ENCODE measurements at regions not wholly inside any gene's neighbourhood (a gene's known extent, or its start where the extent isn't known, plus 50 kb on each side); places are given as distances from the start of the nearest gene placed in this dataset.
"Not testable (repeated sequence)": the region's sequence is repeated elsewhere in the genome, so short reads cannot be mapped to it uniquely, and the experiment has no call there.

- not testable (repeated sequence) for DNase-seq (ENCODE audit: low spot score)
Measured at GRCh38 chr6:78665819-78666218, 201.5 kb upstream of the IRAK1BP1 start.

- no peak for DNase-seq (ENCODE audit: low spot score)
Measured at GRCh38 chr6:78666764-78667163, 200.6 kb upstream of the IRAK1BP1 start.

GRCh38 chr6:78670156-78670555 is 197.2 kb upstream of the IRAK1BP1 start:
- DNase-seq (ENCODE audit: low spot score): no peak

GRCh38 chr6:78670802-78671201 is 196.5 kb upstream of the IRAK1BP1 start:
- no peak for DNase-seq (ENCODE audit: low spot score)

GRCh38 chr6:78676069-78677007 is 191.0 kb upstream of the IRAK1BP1 start:
- DNase-seq (ENCODE audit: low spot score): not testable (repeated sequence)

GRCh38 chr6:78688668-78689067 is 178.7 kb upstream of the IRAK1BP1 start:
- no peak for DNase-seq (ENCODE audit: low spot score)

- DNase-seq (ENCODE audit: low spot score): no peak
Measured at GRCh38 chr6:78693835-78694234, 173.5 kb upstream of the IRAK1BP1 start.

- DNase-seq (ENCODE audit: low spot score): not testable (repeated sequence)
Measured at GRCh38 chr6:78694628-78695027, 172.7 kb upstream of the IRAK1BP1 start.

- DNase-seq (ENCODE audit: low spot score): no peak
Measured at GRCh38 chr6:78700991-78701390, 166.4 kb upstream of the IRAK1BP1 start.

GRCh38 chr6:78701407-78701806 is 165.9 kb upstream of the IRAK1BP1 start:
- no peak for DNase-seq (ENCODE audit: low spot score)

GRCh38 chr6:78709021-78709420 is 158.3 kb upstream of the IRAK1BP1 start:
- no peak for DNase-seq (ENCODE audit: low spot score)

GRCh38 chr6:78713564-78713963 is 153.8 kb upstream of the IRAK1BP1 start:
- DNase-seq (ENCODE audit: low spot score): no peak

- no peak for DNase-seq (ENCODE audit: low spot score)
Measured at GRCh38 chr6:78744144-78744543, 123.2 kb upstream of the IRAK1BP1 start.

- no peak for DNase-seq (ENCODE audit: low spot score)
Measured at GRCh38 chr6:78746457-78746856, 120.9 kb upstream of the IRAK1BP1 start.

GRCh38 chr6:78749326-78749725 is 118.0 kb upstream of the IRAK1BP1 start:
- DNase-seq (ENCODE audit: low spot score): no peak

- DNase-seq (ENCODE audit: low spot score): not testable (repeated sequence)
Measured at GRCh38 chr6:78758297-78758798, 109.0 kb upstream of the IRAK1BP1 start.

GRCh38 chr6:78768271-78768670 is 99.1 kb upstream of the IRAK1BP1 start:
- DNase-seq (ENCODE audit: low spot score): no peak

- peak; percentile 21 for DNase-seq (ENCODE audit: low spot score)
Measured at GRCh38 chr6:78770765-78771164, 96.6 kb upstream of the IRAK1BP1 start.

GRCh38 chr6:78771586-78771985 is 95.8 kb upstream of the IRAK1BP1 start:
- DNase-seq (ENCODE audit: low spot score): no peak

GRCh38 chr6:78781001-78781400 is 86.3 kb upstream of the IRAK1BP1 start:
- DNase-seq (ENCODE audit: low spot score): no peak

- not testable (repeated sequence) for DNase-seq (ENCODE audit: low spot score)
Measured at GRCh38 chr6:78783366-78783765, 84.0 kb upstream of the IRAK1BP1 start.

GRCh38 chr6:78797270-78797669 is 70.1 kb upstream of the IRAK1BP1 start:
- DNase-seq (ENCODE audit: low spot score): no peak

- DNase-seq (ENCODE audit: low spot score): no peak
Measured at GRCh38 chr6:78799682-78800081, 67.7 kb upstream of the IRAK1BP1 start.

GRCh38 chr6:78806792-78807191 is 60.6 kb upstream of the IRAK1BP1 start:
- not testable (repeated sequence) for DNase-seq (ENCODE audit: low spot score)

All from iPS-NIHi11 (cell line).